HG03280 (cell line): ENCODE measurements at regions not wholly inside any gene's neighbourhood (a gene's known extent, or its start where the extent isn't known, plus 50 kb on each side); places are given as distances from the start of the nearest gene placed in this dataset.

ENCODE experiments used
- ATAC-seq: cut with Tn5 transposase; IDR thresholded peaks from one replicate; pipeline ENCODE4 v1.9.1; 2021; ENCODE audit warnings: mild to moderate bottlenecking, moderate library complexity; ENCODE audit not compliant: unreplicated experiment

DNA sequence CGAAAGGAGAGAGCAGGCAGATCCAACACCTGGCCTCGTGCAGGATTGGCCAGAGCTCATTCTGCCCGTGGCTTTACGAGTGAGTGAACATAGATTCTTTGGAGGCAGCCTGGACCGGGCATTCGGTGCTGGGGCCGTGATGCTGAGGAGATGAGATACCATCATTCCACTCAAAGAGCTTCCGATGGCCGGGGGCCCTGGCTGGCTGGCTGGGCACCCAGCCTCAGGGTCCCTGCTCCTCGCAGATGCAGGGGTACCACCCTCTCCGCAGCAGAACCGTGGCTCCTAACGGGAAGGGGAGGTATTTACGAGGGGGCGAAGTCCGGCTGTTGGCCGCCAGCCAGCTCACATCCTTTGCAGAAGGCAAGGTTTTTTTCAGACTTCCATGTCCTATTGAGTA, 66.1 kb upstream of the FOXF1 start:
- no peak for ATAC-seq

DNA sequence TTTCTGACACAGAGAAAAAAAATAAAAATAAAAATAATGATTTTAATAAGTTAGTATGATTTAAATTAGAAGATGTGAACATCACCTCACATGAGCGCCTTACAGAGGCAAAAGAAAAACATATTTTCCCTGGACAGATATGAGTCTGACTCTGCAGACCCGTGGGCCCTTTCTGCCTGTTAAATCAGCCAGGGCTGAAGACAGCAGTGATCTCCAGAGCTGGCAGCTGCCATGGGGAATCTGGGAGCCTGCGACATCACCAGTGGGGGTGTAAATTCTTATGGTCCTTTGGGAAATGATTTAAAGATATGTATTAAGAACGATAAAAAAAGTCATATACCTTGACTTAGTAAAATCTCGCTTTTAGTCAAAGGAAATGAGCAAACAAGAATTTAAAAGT, 65.7 kb upstream of the FOXF1 start:
- ATAC-seq, result no peak

DNA sequence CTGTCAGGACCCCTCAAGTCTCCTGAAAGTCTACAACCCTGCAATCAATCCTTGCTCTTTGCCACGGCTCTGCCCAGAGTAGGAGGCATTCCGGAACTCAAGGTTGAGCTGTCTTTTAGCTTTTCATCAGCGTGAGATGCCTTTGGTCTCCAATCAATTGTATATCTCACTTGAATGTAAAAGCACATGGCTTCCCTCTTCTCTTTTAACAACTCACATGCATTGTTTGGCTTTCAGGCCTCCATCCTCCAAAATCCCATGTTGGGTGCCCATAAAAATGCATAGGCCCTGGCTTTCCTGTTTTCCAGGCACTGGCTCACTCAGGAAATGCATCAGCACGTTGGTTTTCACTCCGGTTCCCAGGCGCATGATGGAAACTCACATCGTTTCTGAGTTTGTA, 64.0 kb upstream of the FOXF1 start:
- ATAC-seq, result no peak

DNA sequence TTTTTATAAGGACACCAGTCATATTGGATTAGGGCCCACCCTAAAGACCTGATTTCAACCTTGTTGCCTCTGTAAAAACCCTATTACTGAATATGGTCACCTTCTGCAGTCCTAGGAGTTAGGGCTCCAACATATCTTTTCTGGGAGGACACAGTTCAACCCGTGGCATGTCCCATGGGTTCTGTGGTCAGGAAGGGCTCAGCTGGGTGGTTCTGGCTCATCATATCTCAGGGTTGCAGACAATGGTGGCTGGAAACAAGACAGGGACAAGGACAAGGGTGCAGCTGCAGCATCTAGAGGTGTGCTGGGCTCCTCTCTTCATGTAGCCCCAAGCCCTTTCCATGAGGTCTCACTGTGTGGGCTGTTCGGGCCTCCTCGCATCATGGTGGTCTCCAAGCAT, 63.1 kb upstream of the FOXF1 start:
- no peak for ATAC-seq

DNA sequence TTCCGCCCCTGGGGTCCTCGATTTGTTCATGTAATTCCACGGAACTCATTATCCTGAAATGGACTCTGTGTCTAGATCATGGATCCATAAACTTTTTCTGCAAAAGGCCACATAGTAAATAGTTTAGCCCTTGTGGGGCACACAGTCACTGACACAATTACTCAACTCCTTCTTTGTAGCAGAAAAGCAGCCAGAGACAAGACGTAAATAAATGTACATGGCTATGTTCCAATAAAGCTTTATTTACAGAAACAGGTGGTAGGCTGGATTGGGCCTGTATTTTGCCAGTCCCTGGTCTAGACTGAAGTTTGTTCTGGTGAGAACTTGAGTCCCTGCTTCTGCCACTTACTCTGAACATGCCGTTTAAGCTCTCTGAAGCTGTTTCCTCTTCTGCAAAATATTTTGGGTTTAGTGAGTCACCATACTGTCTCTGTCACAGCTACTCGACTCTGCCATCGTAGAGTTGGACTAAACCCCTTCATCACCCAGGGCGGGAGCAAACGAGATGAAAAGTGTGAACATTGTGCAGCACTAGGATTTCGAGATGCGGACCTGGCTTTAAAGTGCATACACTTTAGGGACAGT, 61.9 kb upstream of the FOXF1 start:
- ATAC-seq, result no peak

DNA sequence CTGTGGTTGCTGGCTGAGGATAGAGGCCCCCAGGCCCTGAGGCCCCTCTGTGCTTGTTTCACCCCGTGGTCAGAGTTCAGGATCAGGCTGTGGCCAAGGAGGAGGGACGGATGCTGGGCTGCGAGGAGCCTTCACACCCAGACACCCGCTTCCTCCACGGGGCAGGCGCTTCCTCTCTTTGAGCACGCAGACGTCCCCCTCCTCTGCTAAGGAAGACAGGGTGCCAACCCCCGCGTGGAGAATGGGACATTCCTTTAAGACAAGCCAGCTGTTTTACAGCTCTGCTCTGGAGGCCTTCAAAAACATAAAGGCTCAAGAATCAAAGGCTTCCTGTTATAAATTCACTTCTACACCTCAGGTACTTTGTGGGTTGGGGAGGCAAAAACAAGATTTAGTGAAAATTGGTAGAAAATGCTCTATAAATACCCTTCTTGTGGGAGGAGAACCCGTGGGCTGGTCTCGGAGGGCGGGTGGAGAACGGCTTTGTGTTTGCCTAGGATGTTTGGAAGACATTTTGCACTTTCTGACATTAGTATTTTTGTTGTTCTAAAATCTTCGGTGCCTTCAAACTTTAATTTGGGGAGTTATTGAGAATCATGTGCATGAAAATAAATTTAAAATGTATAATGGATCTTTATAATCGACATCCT, 60.8 kb upstream of the FOXF1 start:
- ATAC-seq, result no peak

DNA sequence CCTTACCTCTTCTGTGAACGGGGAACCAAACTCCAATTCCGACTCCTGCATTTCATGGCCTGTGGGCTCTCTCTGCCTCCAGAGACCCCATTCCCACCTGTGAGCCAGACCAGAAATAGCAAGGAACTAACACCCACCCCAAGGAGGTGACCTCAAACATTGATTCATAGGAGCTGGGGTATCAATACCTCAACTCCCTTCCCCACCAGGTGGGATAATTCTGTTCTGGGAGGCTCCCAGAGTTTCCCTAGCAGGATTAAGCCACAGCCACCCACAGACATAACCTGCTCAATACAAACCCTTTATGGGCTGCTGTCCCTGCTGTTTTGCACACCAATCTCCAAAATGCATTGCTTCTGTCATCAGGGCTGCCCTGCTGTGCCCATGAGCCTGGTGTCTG, 59.6 kb upstream of the FOXF1 start:
- no peak for ATAC-seq

DNA sequence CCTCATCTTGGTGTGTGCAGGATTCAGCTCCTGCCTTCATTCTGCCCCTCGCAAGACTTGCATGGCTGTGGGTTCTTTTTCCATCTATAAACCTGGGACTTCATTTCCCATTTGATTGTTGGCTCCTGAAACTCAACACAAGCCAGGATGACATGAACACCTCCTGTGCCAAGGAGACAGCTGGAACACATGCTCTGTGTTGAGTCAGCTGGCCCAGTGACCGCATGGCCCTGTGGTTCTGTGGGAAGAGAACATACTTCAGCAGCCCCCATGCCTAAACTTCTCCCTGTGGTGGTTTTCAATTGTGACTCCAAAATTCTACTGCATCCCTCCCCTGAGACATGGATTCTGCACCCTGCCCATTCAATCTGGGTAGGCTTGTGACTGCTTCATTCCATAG, 57.9 kb upstream of the FOXF1 start:
- no peak for ATAC-seq

DNA sequence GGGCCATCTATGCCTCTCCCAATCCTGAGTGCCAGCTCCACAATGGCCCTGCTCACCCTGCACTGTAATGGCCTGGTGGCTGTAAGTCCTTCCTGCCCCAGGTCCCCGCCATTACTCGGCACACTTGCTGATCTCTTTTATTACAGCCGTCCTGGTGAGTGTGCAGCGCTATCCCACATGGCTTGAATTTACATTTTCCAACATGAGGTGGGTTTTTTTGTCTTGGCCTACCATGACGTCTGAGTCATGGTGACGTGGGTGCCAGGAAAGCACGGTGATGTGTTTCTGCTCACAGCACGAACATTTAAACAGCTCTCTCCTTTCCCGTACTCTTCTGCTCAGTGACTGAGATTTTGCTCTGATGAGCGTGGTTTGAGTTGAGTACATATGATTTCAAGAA, 55.2 kb upstream of the FOXF1 start:
- ATAC-seq, result no peak

DNA sequence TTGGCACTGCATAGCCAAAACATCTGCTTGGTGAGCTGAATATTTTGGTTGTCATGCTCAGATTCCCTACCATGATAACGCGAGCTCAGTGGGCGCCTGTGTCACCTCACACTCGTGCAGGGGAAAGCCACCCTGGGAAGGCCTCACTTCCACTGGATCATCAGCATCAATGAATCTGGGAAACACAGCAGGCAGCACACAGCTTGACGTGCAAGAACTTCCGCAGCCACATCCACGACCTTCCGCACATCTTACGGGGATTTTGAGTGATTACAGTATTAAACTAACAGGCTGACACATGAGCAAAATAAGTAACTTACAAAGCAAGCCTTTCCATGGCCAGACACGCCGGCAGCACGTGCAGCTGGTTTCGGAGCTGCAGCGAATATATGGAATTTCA, 54.7 kb upstream of the FOXF1 start:
- no peak for ATAC-seq

DNA sequence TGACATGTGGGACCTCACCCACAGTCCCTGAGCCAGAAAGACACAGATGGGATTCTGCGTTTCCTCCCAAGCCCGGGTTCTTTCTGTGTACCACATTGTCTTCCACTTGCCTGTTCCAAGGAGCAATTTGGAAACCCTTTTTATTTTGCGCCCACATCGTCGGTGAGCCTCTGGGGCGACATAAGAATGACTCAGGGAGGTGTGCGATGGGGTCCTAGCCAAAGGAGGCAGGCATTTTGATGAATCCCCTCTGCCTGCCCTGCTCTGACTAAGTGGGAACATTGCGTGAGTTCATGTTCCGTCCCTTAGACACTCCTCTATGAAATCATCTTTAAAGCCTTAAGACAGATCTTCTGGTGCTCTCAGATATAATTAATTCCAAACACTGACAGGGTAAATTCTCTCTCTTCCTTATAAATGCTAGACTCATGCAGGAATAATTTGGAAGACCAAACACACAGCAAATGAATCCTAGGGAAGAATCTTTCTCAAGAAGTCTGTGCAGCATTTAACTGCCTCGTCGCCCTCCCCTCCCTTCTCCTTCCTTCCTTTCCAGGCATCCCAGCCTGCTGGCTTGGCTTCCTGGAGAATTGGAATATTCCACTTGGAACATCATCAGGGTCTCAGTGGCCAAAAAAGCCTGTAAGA, 52.7 kb upstream of the FOXF1 start:
- no peak for ATAC-seq

DNA sequence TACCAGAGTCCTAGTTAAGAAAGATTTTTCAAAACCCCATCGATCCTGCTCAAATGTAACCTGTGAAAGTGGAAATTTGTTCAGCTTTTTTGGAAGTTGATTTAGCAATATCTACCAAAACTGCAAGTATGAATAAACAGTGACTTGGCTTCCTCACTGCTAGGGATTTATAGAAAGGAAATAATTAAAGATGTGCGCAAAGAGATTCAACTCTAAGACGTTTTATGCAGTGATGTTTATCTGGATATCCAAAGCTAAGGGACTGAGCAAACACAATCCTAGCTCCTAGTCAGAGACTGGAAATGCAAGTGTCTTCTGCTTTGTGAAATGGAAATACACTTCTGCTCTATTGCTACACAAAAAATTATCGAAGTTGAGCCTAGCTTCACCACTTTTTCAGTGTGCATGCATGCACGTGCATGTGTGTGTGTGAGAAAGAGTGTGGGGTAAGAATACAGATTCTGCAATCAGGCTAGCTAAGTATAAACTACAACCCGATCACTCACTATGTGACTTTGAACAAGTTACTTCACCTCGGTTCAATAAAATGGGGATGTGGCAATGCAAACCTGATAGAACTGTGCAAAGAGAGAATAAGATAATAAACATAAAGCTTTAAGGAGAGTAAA, 52.1 kb upstream of the FOXF1 start:
- ATAC-seq, result no peak

DNA sequence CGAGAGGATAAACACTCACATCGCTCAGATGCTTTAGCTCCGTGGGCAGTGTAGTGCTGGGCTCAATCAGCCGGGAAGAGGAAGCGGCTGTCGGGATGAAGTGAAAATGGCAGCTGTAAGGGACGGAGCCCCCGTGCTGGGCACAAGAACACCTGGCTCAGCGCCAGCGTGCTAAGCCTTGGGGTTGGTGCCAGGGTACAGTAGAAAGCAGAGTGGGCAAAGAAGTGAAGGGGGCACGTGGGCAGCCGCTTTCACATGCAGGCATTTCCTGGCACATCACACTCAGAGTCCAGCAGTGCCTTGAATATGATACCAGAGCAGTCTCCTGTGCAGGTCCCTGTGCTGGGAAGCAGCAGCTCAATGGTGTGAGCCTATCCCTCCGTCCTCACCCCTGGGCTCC, 51.1 kb upstream of the FOXF1 start:
- ATAC-seq, result no peak
